ENCODE measurements at regions not wholly inside any gene's neighbourhood (a gene's known extent, or its start where the extent isn't known, plus 50 kb on each side); places are given as distances from the start of the nearest gene placed in this dataset.

- DNase-seq = no peak
Measured at GRCh38 chr18:43651057-43651456, 373.8 kb upstream of the SYT4 start.

DNA sequence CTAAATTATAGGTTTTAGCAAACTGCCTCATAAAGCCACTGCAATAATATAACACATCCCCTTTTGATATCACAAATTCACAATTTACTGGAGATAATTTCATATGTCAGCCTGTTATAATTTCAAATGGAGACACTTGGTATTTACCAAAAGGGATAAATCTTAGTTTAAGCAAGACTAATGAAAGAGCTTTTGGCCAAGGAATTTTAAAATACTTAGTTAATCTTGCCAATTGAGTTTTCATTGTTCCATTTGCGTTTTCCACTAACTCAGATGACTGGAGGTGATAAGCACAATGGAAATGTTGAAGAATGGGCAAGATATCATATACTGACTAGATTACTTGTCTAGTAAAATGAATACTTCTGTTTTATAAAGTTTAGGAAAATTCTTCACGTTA is 379.3 kb upstream of the SYT4 start:
- no peak for DNase-seq

DNA sequence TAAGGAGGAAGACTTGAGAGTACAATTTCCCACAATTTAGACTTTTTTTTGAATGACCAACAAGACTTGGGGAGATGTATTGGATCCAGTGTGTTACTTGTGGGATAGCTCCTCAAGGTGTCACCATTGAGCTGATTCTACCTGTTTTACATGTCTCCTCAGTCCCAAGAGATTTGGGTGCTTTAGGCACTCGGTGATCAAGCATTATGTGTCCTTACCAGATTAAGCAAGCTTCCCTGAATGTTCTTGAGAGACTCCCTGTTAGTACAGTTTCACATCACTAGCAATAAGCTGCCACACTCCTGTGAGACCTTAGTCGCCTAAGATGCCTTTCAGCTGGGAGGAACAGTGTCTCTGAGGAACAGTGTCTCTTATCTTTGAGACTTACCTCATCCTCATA is 384.3 kb upstream of the SYT4 start:
- DNase-seq = peak; percentile 68

DNA sequence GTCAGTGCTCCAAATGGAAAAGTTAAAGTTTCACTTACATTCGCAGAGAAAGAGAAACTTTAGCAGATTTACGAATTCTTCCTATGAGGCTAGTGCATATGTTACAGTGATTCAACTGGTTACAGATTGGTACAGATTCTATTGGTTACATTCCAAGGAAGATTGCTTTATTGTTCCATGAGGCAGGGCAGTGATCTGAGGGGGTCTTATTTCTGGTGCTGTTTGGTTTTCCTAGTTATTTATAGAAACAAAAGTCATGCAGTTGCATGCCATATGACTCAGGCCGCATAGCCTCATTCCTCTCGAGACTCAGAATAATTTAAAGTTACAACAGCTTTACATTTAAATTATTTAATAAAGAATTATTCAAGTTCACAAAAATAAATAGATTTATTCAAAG is 385.4 kb upstream of the SYT4 start:
- DNase-seq = no peak

GRCh38 chr18:43663159-43663558 is 385.9 kb upstream of the SYT4 start:
- DNase-seq = no peak

- no peak for DNase-seq
Measured at GRCh38 chr18:43664487-43665008, 387.3 kb upstream of the SYT4 start.

- DNase-seq = no peak
Measured at GRCh38 chr18:43665105-43665788, 388.0 kb upstream of the SYT4 start.

DNA sequence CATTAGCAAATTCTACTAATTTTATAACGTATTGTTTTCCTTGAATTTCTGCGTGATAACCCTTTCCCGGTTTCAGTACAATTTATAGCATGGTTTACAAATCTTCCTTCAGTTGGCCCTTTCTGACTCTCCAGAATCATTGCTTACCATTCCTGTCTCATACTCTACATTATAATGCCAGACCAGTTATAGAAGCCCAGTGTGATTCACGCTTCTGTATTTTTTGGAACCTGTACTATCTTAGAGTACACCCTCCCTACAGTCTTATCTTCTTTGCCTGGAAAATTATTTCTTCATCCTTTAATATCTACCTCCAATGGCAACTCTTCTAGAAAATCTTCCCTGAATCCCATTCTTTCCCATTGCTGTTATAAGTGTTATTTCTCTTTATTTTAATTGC is 391.6 kb upstream of the SYT4 start:
- no peak for DNase-seq

GRCh38 chr18:43671431-43671830 is 394.1 kb upstream of the SYT4 start:
- no peak for DNase-seq

- no peak for DNase-seq
Measured at GRCh38 chr18:43680096-43680495, 402.8 kb upstream of the SYT4 start.

- DNase-seq = no peak
Measured at GRCh38 chr18:43681661-43682060, 404.4 kb upstream of the SYT4 start.

GRCh38 chr18:43682196-43682595 is 404.9 kb upstream of the SYT4 start:
- DNase-seq = no peak

- DNase-seq = no peak
Measured at GRCh38 chr18:43686709-43687108, 409.4 kb upstream of the SYT4 start.

DNA sequence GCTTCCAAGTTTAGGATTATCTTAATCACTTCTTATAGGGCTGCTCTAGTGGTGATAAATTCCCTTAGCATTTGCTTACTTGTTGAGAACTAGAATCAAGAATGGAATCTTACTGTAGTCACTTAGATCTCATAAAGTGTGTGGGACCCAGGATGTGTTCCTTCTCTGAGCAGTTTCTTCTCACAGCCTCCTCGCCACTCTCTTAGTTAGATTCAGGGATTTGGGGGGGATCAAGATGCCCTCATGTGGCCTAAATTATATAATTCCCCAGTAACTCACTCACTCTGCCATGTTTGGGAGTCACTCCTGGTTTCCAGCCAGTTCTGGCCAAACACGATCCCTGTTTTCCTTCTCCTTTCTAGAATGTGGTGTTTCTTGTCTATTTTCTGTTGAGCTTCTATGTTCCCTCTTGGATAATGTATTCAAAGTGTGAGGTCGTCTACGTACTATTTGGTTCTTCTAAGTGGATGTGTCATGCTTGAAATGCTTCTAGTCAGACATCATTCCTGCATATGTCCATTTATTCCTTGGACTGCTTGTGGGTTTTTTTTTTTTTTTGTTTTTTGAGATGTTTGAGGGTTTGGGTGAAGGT is 414.9 kb upstream of the SYT4 start:
- DNase-seq = no peak

DNA sequence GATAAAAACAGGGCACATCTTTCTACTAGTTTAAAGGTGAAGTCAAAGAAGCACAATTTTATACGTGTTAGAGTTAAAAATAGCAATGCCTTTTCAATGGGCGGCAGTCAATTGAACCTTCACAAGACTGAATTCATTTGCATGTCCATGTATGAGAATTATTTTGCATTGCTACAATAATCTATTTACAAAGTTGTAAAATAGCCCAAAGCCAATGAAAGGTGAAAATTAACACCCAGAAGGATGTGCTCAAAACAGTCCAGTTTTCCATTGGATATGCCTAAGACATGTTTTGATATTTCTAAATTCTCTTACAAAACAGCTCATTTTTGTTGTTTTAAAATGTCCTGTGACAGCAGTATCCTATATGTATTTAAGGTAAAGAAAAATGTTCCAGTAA is 425.1 kb upstream of the SYT4 start:
- DNase-seq = no peak

- no peak for DNase-seq
Measured at GRCh38 chr18:43703050-43703449, 425.8 kb upstream of the SYT4 start.

- DNase-seq = no peak
Measured at GRCh38 chr18:43705850-43706249, 428.6 kb upstream of the SYT4 start.

GRCh38 chr18:43710135-43710534 is 432.8 kb upstream of the SYT4 start:
- no peak for DNase-seq

- no peak for DNase-seq
Measured at GRCh38 chr18:43714343-43715010, 437.2 kb upstream of the SYT4 start.

- DNase-seq = no peak
Measured at GRCh38 chr18:43719267-43719795, 442.0 kb upstream of the SYT4 start.

DNA sequence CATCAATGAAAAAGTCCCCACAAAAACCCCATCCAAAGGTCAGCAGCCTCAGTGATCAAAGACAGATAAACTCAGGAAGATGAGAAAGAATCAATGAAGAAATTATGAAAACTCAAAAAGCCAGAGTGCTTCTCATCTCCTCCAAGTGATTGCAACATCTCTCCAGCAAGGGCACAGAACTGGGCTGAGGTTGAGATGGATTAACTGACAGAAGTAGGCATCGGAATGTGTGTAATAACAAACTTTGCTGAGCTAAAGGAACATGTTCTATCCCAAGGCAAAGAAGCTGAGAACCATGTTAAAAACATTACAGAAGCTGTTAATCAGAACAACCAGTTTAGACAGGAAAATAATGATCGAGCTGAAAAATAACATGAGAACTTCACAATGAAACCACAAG is 442.8 kb upstream of the SYT4 start:
- no peak for DNase-seq

DNA sequence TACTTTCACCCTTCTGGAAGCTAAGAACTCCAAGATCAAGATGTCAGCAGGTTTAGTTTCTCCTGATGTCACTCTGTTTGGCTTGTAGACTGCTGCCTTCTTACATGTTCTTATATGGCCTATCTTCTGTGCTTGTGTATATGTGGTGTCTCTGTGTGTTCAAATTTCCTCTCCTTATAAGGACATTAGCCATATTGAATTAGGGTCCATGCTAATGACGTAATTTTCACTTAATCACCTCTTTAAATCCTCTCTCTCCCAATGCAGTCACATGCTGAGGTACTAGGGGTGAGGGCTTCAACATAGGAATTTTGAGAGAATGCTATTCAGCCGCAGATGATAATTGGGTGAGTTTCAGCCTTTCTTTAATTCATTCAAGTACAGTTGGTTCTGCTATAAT is 458.3 kb upstream of the SYT4 start:
- no peak for DNase-seq

DNA sequence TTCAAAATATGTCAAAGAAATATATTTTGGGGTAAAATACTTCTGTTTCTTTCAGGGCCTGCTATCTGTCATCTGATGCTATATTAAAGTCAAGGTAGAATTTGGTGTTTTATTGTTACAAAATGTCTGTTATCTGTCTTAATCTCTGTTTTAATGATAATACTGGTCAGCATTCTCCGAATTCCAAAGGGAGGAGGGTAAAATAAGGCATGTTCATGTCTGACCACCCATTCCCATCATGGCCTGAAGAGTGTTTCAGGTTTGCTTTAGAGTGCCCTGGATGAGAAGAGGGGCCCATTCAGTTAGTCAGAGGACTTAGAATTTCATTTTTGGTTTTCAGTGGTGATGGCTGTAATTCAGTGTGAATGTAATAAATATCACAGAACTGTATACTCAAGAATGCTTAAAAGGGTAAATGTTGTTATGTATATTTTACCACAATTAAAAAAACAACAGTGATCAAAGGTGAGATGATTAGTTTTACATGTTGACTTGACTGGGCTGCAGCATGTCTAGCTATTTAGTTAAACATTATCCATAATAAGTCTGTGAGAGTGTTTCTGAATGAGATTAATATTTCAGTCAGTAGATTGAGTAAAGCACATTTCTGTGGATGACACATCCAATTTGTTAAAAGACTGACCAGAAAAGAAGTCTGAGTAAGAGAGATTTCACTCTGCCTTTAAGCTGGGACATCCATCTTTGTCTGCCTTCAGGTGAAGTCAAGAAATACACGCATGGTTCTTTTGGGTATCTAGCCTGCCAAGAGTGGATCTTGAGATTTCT is 467.9 kb upstream of the SYT4 start:
- no peak for DNase-seq

Data from NCI-H1436 treated with DMSO at 0.1 percent for 48 hours (cell line).